Liver (tissue), 2 donors: ENCODE measurements at regions not wholly inside any gene's neighbourhood (a gene's known extent, or its start where the extent isn't known, plus 50 kb on each side); places are given as distances from the start of the nearest gene placed in this dataset.

Experiments used
- MAX ChIP-seq: IDR thresholded peaks from 2 replicates; pipeline ENCODE4 v1.6.1; 2016; ENCODE audit warnings: antibody characterized with exemption
- TF ChIP-seq, protein P1 (sequence below): fragments of 150-350 bp; IDR thresholded peaks from 2 replicates; pipeline ENCODE4 v1.5.1; 2017; ENCODE audit warnings: improper control_type of control experiment, low read depth, low read length; ENCODE audit not compliant: missing input control
- TF ChIP-seq, protein P2 (sequence below): IDR thresholded peaks from 2 replicates; pipeline ENCODE4 v1.6.1; 2016; ENCODE audit warnings: antibody characterized with exemption, mild to moderate bottlenecking
- donor health status: healthy.

- TF ChIP-seq, protein P1, sequence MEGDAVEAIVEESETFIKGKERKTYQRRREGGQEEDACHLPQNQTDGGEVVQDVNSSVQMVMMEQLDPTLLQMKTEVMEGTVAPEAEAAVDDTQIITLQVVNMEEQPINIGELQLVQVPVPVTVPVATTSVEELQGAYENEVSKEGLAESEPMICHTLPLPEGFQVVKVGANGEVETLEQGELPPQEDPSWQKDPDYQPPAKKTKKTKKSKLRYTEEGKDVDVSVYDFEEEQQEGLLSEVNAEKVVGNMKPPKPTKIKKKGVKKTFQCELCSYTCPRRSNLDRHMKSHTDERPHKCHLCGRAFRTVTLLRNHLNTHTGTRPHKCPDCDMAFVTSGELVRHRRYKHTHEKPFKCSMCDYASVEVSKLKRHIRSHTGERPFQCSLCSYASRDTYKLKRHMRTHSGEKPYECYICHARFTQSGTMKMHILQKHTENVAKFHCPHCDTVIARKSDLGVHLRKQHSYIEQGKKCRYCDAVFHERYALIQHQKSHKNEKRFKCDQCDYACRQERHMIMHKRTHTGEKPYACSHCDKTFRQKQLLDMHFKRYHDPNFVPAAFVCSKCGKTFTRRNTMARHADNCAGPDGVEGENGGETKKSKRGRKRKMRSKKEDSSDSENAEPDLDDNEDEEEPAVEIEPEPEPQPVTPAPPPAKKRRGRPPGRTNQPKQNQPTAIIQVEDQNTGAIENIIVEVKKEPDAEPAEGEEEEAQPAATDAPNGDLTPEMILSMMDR = no peak
- TF ChIP-seq, protein P2, sequence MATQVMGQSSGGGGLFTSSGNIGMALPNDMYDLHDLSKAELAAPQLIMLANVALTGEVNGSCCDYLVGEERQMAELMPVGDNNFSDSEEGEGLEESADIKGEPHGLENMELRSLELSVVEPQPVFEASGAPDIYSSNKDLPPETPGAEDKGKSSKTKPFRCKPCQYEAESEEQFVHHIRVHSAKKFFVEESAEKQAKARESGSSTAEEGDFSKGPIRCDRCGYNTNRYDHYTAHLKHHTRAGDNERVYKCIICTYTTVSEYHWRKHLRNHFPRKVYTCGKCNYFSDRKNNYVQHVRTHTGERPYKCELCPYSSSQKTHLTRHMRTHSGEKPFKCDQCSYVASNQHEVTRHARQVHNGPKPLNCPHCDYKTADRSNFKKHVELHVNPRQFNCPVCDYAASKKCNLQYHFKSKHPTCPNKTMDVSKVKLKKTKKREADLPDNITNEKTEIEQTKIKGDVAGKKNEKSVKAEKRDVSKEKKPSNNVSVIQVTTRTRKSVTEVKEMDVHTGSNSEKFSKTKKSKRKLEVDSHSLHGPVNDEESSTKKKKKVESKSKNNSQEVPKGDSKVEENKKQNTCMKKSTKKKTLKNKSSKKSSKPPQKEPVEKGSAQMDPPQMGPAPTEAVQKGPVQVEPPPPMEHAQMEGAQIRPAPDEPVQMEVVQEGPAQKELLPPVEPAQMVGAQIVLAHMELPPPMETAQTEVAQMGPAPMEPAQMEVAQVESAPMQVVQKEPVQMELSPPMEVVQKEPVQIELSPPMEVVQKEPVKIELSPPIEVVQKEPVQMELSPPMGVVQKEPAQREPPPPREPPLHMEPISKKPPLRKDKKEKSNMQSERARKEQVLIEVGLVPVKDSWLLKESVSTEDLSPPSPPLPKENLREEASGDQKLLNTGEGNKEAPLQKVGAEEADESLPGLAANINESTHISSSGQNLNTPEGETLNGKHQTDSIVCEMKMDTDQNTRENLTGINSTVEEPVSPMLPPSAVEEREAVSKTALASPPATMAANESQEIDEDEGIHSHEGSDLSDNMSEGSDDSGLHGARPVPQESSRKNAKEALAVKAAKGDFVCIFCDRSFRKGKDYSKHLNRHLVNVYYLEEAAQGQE = no peak
- TF ChIP-seq MAX = no peak
These were observed 635.2 kb downstream of the TBC1D22A start for GRCh38 chr22:47397673-47398072.
